Hematopoietic multipotent progenitor cell treated with erythropoietin and hydrocortisone succinate and interleukin-3 and kit ligand, for 15 days (in vitro differentiated cells): ENCODE measurements at regions not wholly inside any gene's neighbourhood (a gene's known extent, or its start where the extent isn't known, plus 50 kb on each side); places are given as distances from the start of the nearest gene placed in this dataset.
"Not testable (repeated sequence)": the region's sequence is repeated elsewhere in the genome, so short reads cannot be mapped to it uniquely, and the experiment has no call there.

Experiments used
- DNase-seq: peaks from one replicate; pipeline ENCODE4 v3.0.0-alpha.2; 2015; ENCODE audit warnings: low spot score

DNA sequence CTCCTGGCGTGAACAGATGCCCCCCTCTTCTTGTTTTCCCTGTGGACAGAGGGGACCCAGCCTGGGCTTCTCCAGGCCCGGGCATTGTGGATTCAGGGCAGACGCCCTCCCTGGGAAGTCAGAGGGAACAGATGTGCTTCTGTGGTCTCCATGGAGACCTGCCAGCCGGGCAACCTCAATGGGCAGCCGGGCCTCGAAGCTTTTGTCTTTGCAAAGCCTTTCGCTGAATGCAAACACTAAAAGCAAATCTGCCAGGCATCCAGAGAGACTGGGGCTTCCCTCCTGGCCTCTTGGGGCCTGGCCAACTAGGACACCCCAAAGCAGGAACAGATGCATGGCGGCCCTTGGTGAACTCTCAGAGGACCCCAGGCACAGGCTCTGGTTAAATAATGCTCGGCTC lies 370.0 kb upstream of the SULF2 start:
- DNase-seq, result no peak

DNA sequence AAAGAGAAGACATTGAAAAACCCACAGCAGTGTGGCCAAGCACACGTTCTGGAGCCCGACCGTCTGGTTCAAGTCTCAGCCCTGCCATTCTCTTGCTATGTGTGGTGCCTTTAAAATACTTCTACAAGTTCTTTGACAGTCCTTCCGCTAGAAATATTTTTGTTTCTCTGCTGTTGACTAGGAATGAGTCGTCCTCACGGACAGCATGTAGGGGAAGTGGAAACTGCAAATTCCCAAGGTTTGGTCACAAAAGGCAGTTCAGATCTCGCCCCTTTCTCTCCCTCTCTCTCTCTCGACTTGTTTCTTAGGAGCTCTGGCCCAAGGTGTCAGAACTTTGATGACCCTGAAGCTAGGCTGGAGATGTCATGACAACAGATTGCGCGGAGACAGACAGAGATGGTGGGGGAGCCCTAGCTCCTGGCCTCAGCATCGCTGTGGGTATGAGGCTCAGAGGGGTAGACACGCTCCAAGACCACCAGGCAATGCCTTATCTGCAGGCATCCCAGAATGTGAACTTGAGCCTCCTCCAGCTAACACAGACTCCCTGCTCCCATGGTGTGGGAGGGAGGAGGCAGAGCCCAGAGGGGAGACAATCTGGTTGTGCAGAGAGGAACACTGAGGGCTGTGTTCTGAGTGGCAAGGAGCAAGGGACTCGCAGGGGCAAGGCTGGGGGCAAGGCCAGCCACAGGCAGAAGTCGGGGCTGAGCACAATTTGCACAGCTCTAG lies 368.9 kb upstream of the SULF2 start:
- DNase-seq, result no peak

DNA sequence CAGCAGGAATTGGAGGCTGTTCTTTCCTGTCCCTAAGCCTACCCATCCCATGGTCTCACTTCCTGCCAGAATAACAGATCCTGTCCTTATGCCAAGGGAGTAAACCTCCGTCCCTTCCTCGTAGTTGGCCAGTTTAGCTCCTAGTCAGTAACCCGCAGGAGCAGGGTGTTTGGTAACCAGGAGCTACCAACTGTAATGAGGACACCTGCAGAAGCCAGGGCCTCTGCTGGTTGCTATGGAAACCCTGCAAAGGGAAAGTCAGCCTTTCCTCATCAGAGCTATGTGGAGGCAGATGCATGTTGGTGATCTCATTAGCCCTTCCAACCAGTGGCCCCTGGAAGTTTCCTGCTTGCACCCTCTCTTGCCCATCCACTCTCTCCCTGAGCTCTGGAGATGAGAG lies 368.2 kb upstream of the SULF2 start:
- DNase-seq, result no peak

DNA sequence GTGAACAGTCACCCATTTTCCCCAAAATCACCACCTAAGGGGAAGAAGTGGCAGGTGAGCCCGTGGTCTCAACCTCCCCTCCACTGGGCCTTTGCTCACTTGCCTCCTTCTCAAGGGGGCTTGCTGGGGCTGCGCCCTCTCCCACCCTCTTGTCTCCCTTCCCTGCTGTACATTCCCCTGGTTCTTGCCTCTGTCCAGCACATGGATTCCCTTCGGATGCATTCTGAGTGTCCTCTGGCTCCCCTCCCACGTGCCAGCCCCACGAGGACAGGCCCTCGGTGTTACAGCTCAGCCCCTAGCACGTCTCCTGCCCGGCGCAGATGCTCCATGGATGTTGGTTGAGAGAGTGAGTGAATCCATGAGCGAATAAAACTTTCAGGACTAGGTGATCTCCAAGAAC lies 367.8 kb upstream of the SULF2 start:
- DNase-seq, result no peak

DNA sequence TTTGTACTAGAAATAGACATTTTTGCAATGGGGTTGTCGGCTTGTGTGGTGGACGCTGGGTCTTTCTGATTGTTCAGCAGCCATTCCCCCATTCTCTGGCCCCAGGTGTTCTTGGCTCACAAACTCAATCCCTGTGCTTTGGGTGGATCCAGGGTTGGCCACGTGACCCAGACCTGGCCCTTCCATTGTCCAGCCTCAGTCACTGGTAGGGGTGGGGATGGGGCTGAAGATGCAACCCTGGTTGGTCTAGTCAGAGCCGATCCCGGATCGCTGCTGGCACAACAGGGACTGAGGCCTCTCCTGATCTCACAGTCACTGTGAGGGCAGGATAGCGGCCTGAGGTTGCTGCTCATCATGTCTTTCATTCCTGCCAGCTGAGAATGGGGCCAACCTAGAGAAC lies 365.3 kb upstream of the SULF2 start:
- DNase-seq, result no peak

DNA sequence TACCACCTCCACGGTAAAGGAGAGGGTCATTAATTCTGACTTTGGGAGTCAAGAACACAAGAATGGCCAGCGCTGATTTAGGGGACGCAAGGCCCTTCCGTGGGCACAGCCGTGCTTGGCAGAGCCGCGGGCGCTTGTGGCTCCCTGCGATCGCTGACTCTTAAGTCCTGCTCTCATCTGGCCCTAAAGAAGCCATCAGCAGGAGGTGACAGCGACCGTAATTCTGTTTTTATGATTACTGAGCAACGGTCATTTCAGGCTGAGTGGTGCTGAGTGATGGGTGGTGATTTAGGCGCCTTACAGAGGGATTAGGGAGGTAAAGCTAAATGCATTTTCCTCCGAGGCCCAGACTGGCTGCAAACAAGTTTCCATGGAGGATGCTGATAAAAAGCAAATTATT lies 364.6 kb upstream of the SULF2 start:
- no peak for DNase-seq

DNA sequence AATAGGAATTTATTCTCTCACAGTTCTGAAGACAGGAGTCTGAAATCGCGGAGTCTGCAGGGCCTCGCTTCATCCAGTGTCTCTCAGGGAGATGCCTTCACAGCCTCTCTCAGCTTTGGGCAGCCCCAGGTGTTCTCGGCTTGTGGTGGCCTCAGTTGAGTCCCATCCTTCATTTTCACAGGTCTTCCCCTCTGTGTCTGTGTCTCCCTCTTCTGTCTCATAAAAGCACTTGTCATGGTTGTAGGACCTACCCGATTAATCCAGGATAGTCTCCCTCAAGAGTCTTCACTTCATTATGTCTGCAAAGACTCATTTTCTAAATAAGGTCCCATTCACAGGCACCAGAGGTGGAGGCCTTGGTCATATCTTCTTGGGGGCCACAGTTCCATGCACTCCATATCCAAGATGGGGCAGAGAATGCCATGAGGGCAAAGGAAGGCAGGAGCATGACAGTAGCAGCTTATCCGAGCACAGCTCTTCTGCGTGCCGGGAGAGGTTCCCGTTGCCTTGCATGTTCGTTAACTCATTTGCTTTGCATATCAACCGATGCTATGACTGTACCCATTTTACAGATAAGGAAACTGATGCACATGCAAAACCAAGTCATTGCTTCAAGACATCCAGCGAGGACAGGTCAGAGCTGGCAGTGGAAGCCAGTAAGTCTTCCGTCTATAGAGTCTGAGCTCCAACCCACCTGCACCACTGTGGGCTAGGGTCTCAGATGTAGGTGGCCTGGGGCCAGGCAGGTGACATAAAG lies 363.8 kb upstream of the SULF2 start:
- DNase-seq, result no peak

DNA sequence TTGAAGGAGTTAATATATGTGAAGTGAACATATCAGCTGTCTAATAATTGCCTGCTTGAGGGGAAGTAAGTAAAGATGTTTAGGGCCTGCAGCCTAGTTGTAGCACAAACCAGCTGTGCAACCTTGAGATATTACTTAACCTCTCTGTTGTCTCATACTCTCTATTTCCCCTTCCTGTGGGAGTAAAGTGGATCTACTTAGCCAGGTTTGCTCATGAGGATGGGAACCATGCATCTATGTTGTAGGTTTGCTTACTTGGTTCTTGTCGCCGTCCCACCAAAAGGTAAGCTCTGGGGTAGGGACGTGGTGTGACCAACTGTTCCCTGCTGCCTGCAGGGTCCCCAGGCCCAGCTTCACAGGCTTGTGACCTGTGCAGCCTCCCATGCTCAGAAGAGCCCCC lies 362.7 kb upstream of the SULF2 start:
- DNase-seq, result no peak

DNA sequence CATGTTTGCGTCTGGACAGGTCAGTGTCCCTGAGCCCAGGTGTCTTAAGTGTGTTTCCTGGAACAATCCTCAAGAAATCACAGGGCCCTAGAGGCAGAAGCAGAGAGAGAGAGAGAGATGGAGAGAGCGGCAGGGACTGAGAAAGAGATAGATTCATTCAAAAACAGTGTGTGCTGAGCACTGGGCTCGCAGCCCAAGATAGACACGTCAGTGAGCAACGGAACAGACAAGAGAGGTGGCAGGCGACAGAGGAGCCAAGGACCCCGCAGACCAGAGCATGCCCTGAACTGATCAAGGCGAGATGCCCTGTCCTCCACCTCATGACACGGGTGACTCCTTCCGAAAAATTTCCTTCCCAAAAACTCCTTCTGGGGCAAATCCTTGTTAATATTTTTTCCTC lies 362.0 kb upstream of the SULF2 start:
- DNase-seq, result no peak

DNA sequence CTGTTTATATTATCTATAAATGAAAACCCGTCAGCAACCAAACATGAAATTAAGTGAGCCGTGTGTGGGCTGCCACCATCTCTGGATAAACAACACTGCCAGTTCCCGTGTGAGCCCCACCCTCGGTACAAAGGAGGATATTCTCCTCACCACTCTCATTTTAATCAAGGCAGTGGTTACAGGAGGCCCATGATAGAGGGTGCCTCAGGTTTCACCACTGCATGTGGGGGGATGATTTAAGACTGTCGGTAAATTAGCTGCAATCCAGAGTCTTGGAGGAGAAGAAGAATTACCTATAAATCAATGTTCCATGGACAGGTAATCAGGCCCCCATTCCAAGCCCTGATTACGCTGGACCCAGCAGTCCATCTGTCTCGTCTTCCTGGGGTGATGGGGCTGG lies 361.6 kb upstream of the SULF2 start:
- no peak for DNase-seq

DNA sequence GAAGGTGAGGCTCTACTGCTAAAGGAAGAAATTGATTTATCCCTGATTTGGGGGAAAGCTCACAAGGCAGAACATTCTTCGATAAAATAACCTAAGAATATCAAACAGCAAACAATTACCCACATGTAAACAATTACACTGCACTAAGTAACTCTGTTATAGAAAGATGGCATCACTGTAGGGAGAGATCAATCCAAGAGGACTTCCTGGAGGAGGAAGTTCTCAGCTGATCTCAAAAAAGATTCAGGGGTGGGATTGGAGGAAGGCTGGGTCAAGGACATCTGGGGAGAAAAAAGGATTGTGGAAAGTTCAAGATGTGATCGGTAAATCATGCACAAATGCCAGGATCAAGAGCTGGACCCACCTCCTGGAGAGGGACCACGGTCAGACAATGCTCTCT lies 361.0 kb upstream of the SULF2 start:
- DNase-seq, result no peak

DNA sequence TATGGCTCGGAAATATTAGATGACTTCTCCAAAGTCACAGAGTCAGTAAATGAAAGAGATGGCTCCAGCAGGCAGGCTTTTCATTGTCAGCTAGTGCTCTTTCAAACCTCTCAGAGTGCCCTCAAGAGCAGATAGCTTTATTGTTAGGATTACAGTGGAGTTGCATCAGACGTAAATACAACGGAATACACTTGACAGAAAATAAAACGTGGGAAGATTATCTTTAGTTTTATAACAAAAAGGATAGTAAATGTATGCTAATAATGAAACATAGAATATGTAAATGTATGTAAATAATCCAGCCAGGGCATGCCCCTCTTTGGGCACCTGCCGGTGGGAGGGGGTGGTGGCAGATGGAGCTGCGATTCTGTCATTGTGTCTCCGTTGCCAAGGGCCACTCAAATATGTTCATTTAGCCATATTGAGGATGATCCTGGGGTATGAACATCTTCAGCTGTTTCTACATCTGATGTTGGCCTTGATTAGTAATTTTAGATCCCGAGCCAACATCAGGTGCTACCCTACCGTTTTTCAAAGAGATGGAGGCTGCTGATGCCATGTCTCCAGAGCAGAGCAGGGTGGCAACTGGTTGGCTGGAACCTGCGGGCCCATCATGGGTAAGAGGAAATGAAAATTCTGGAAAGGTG lies 358.3 kb upstream of the SULF2 start:
- DNase-seq, result no peak

DNA sequence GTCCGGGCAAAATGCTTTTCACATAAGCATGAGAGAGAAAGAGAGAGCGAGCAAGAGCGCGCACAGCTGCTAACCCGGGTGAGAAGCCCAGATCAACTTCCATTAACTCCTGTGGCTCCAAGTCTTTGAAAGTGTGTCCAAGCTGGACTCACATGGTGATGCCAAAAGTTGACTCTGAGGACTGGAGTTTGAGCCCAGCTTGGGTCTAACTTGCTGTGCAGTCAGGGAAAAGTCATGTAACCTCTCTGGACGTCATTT lies 357.2 kb upstream of the SULF2 start:
- no peak for DNase-seq

DNA sequence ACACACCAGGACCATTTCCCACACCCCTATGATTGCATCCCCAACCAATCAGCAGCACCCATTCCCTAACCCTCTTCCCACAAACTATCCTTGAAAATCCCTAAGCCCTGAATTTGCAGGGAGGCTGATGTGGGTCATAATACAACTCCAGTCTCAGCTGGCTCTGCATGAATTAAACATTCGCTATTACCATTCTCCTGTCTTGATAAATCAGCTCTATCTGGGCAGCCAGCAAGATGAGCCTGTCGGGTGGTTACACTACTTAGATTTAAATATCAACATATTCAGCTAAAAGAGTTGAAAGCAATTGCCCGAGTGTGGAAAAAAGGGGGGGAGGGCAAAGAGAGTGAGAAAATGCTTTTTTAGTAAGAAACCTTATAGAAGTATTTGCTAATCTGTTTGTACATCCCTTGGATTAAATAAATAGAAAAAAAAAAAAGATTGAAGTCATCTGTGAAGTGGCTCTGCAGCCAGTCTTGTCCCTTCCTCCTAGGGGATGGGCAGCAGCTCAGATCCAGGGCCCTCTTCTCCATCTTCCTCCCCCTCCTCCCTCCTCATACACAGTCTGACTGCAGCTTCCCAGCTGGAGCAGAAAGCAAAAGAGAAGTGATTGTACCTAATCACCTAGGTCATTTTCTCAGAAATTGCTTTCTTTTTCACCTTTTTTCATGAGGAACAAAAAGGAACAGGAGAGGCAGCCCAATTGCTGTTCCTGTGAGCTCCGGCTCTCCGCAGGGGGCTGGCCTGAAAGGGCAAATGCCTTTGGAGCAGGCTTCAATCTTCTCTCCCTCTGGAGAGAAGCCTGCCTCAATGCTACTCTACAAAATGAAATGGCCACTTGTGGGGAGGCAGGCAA lies 356.6 kb upstream of the SULF2 start:
- no peak for DNase-seq

DNA sequence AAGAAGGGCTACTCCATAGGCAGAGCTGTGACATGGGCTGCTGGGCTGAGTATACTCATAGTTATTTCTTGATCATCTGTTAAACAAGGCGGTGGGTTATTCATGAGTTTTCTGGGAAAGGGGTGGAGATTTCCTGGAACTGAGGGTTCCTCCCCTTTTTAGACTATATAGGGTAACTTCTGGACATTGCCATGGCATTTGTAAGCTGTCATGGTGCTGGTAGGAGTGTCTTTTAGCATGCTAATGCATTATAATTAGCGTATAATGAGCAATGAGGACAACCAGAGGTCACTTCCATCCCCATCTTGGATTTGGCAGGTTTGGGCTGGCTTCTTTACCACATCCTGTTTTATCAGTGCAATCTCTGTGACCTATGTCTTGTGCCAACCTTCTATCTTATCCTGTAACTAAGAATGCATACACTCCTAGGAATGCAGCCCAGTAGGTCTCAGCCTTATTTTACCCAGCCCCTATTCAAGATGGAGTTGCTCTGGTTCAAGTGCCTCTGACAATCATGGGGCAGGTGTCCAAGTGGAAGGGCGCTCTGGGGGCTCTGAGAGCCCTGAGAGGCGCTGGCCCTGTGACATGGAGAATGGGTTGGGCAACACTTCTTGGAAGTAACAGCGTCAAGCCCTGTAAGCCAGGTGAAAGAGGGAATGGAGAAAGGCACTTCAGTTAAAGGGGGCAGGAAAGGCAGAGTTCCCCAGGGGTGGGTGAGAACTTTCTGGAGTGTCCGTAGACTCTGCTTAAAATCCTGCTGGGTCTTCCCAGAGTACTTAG lies 354.2 kb upstream of the SULF2 start:
- DNase-seq, result no peak

DNA sequence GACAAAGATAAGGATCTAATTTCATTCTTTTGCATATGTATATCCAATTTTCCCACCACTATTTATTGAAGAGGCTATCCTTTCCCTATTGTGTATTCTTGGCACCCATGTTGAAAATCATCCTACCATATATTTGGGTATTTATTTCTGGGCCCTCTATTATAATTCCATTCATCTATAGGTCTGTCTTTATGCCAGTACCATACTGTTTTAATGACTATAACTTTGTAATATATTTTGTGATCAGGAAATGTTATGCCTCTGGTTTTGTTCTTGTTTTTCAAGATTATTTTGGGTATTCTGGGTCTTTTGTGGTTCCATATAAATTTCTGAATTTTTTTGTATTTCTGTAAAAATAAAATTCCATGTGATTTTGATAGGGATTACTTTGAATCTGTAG lies 347.6 kb upstream of the SULF2 start:
- no peak for DNase-seq

DNA sequence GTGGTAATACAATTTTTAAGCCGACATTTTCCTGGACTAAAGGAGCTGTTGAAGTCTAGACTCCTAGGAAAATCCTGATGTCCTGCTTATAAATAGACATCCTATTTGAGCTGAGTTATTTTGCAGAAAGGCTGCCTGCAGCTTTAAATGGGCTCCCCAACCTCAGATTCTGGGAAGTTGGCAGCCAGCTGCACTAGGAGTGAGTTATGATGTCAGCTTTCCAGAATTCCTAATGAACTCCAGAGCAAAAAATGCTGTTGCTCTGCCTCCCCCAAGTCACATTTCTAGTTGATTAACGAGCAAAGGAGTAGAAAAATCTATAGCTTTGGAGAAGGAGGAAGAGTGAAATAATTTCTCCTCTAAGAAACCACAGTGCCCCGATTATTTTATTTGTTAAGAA lies 346.3 kb upstream of the SULF2 start:
- DNase-seq, result no peak

DNA sequence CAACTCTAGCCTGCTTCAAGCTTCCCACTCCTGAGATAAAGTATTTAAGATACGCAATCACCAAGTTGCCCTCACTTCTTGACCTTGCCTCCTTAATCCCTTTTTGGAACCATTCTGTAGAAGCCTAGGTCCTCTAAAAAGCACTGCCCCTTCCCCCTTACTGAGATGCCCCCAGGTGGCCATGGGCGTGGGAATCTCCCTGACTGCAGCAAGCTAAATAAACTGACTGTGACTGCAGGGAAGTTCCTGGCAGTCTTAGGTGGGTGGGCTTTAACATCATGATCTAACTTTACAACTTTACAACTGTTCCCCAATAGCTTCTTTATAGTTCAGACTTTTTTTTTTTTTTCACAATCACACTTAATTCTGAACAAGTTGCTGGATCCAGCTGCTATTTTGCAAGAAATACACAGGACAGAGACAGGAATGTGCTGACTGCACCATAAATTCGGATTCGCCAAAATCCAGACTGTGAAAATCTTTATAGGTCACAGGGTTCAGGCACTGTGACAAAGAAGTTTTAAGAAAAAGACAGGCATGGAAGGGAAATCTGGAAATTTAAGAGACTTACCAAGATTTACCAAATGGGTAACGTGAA lies 344.2 kb upstream of the SULF2 start:
- no peak for DNase-seq

DNA sequence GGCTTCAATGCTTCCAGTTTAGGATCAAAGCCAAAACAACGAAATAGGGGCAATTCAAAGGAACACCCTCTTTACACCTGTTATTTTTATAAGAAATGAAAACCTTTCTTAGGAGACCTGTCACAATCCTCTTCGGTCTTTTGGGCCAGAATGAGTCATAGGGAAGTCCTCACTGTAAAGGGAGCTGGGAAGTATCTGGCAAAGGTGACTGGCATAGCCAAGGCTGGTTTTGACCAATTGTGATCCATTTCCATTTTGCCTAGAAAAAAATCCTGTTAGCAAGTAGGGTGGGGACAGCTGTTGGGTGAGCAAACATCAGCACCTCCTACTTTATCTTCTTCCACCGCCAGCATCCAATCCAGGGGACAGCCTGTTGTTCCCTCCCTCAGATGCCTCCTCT lies 343.2 kb upstream of the SULF2 start:
- DNase-seq, result no peak

DNA sequence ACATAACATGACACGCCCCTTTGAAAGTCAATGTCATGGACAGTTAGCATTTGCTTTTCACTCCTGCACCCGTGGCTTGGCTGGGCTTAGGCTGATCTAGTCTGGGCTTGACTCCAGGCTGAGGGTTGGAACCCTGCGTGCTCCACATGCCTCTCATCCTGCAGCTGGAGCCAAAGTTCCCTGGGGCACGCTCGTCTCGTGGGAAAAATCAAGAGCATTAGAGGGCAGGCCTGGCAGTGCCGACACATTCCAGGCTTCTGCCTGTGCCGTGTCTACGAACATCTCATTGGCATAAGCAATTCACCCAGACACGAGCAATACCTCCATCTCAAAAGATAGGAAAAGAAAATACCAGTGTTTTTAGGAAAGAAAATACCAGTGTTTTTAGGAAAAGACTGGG lies 342.7 kb upstream of the SULF2 start:
- DNase-seq, result not testable (repeated sequence)

DNA sequence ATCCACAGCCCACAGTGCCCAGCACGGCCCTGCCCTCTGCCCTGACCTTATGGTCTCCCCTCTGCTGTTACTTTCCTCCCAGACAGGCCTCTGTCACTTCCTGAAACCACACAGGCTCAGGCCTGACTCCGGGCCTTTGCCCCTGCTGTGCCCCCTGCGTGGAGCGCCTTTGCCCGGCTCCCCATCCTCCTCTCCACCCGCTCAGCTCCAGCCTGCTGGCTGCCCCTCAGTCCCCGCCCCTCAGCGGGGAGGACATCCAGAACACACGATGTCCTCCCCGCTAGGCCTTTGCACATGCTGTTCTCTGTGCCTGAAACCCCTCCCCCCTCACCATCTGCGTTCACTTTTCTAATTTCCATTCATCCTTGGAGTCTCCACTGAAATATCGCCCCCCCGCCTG lies 341.9 kb upstream of the SULF2 start:
- not testable (repeated sequence) for DNase-seq
